MG63 (cell line): ENCODE measurements at regions not wholly inside any gene's neighbourhood (a gene's known extent, or its start where the extent isn't known, plus 50 kb on each side); places are given as distances from the start of the nearest gene placed in this dataset.

Experiments used
- DNase-seq: peaks from one replicate; pipeline ENCODE4 v3.0.0-alpha.2; 2020
- H3K27me3 ChIP-seq: fragments of 250-450 bp; sonication (Bioruptor Pico); 2 replicates; pipeline ENCODE4 v1.5.1; 2020; ENCODE audit warnings: mild to moderate bottlenecking, moderate library complexity
- H3K36me3 ChIP-seq: fragments of 250-450 bp; sonication (Bioruptor Pico); 2 replicates; pipeline ENCODE4 v1.5.1; 2020; ENCODE audit warnings: mild to moderate bottlenecking, moderate library complexity
- H3K4me3 ChIP-seq: fragments of 250-450 bp; sonication (Bioruptor Pico); 2 replicates; pipeline ENCODE4 v1.5.1; 2020; ENCODE audit warnings: mild to moderate bottlenecking, moderate library complexity
- H3K9me3 ChIP-seq: fragments of 250-450 bp; sonication (Bioruptor Pico); 2 replicates; pipeline ENCODE4 v1.5.1; 2020; ENCODE audit warnings: mild to moderate bottlenecking, moderate library complexity

- Histone ChIP-seq H3K9me3 (no peaks in the 10 kb centered on the region), H3K4me3 (no peak overlapping the region), H3K27me3 (no peaks in the 10 kb centered on the region), H3K36me3 (no peaks in the 10 kb centered on the region)
- DNase-seq, result no peak
Measured at GRCh38 chr5:62702126-62702525, 123.5 kb downstream of the LRRC70 start.

GRCh38 chr5:62701036-62701435 is 122.4 kb downstream of the LRRC70 start:
- H3K36me3 ChIP-seq, result no peaks in the 10 kb centered on the region
- H3K27me3 ChIP-seq, result no peaks in the 10 kb centered on the region
- H3K4me3 ChIP-seq, result no peak overlapping the region
- no peak for DNase-seq
- H3K9me3 ChIP-seq, result no peaks in the 10 kb centered on the region

GRCh38 chr5:62698756-62699155 is 120.1 kb downstream of the LRRC70 start:
- no peak overlapping the region for H3K4me3 ChIP-seq
- no peak for DNase-seq
- no peaks in the 10 kb centered on the region for H3K27me3 ChIP-seq
- no peaks in the 10 kb centered on the region for H3K9me3 ChIP-seq
- H3K36me3 ChIP-seq, result no peaks in the 10 kb centered on the region

- no peaks in the 10 kb centered on the region for H3K9me3 ChIP-seq
- DNase-seq, result no peak
- no peak overlapping the region for H3K4me3 ChIP-seq
- H3K36me3 ChIP-seq, result no peaks in the 10 kb centered on the region
- H3K27me3 ChIP-seq, result no peaks in the 10 kb centered on the region
Measured at GRCh38 chr5:62695274-62695673, 116.7 kb downstream of the LRRC70 start.

- no peaks in the 10 kb centered on the region for H3K9me3 ChIP-seq
- H3K27me3 ChIP-seq, result no peaks in the 10 kb centered on the region
- no peaks in the 10 kb centered on the region for H3K36me3 ChIP-seq
- DNase-seq, result no peak
- no peak overlapping the region for H3K4me3 ChIP-seq
Measured at GRCh38 chr5:62692946-62693713, 114.5 kb downstream of the LRRC70 start.

GRCh38 chr5:62691946-62692345 is 113.3 kb downstream of the LRRC70 start:
- Histone ChIP-seq H3K4me3 (no peak overlapping the region), H3K27me3 (no peaks in the 10 kb centered on the region), H3K36me3 (no peaks in the 10 kb centered on the region), H3K9me3 (no peaks in the 10 kb centered on the region)
- DNase-seq, result no peak

- no peaks in the 10 kb centered on the region for H3K27me3 ChIP-seq
- no peaks in the 10 kb centered on the region for H3K9me3 ChIP-seq
- no peaks in the 10 kb centered on the region for H3K36me3 ChIP-seq
- no peak overlapping the region for H3K4me3 ChIP-seq
- DNase-seq, result no peak
Measured at GRCh38 chr5:62690421-62690820, 111.8 kb downstream of the LRRC70 start.

- DNase-seq, result no peak
- H3K4me3 ChIP-seq, result no peak overlapping the region
Measured at GRCh38 chr5:62689599-62690368, 111.2 kb downstream of the LRRC70 start.

GRCh38 chr5:62686692-62687091 is 108.1 kb downstream of the LRRC70 start:
- Histone ChIP-seq H3K36me3 (no peaks in the 10 kb centered on the region), H3K27me3 (no peaks in the 10 kb centered on the region), H3K9me3 (no peaks in the 10 kb centered on the region), H3K4me3 (no peak overlapping the region)
- DNase-seq, result no peak

More at GRCh38 chr5:62689599-62690368, 111.2 kb downstream of the LRRC70 start:
- Histone ChIP-seq H3K9me3 (no peaks in the 10 kb centered on the region), H3K27me3 (no peaks in the 10 kb centered on the region), H3K36me3 (no peaks in the 10 kb centered on the region)

- Histone ChIP-seq H3K27me3 (no peaks in the 10 kb centered on the region), H3K9me3 (no peaks in the 10 kb centered on the region), H3K36me3 (no peaks in the 10 kb centered on the region), H3K4me3 (no peak overlapping the region)
- DNase-seq, result no peak
Measured at GRCh38 chr5:62685221-62685620, 106.6 kb downstream of the LRRC70 start.

GRCh38 chr5:62684310-62684709 is 105.7 kb downstream of the LRRC70 start:
- no peaks in the 10 kb centered on the region for H3K9me3 ChIP-seq
- H3K36me3 ChIP-seq, result no peaks in the 10 kb centered on the region
- no peak overlapping the region for H3K4me3 ChIP-seq
- no peak for DNase-seq
- H3K27me3 ChIP-seq, result no peaks in the 10 kb centered on the region

GRCh38 chr5:62682059-62682458 is 103.4 kb downstream of the LRRC70 start:
- no peak for DNase-seq
- Histone ChIP-seq H3K4me3 (no peak overlapping the region), H3K9me3 (no peaks in the 10 kb centered on the region), H3K36me3 (no peaks in the 10 kb centered on the region), H3K27me3 (no peaks in the 10 kb centered on the region)

GRCh38 chr5:62681117-62681850 is 102.7 kb downstream of the LRRC70 start:
- no peaks in the 10 kb centered on the region for H3K9me3 ChIP-seq
- no peaks in the 10 kb centered on the region for H3K36me3 ChIP-seq
- DNase-seq, result no peak
- no peak overlapping the region for H3K4me3 ChIP-seq
- H3K27me3 ChIP-seq, result no peaks in the 10 kb centered on the region

GRCh38 chr5:62680121-62680520 is 101.5 kb downstream of the LRRC70 start:
- Histone ChIP-seq H3K9me3 (no peaks in the 10 kb centered on the region), H3K27me3 (no peaks in the 10 kb centered on the region), H3K4me3 (no peak overlapping the region), H3K36me3 (no peaks in the 10 kb centered on the region)
- no peak for DNase-seq
